HepG2 (cell line): ENCODE measurements at regions not wholly inside any gene's neighbourhood (a gene's known extent, or its start where the extent isn't known, plus 50 kb on each side); places are given as distances from the start of the nearest gene placed in this dataset.

Experiments
- ATAC-seq: fragments of 200-7000 bp; cut with Tn5 transposase; 3 replicates; pipeline ENCODE4 v1.9.1; 2020; ENCODE audit warnings: mild to moderate bottlenecking, moderate library complexity
- BruUV-seq: library from RNA; stranded (reverse); fragments of 400-500 nt; replicated peaks from 2 replicates; lab custom pipeline; 2021; lab: Mats Ljungman, UMichigan
- CTCF ChIA-PET: fragments of 300-600 bp; formaldehyde crosslinking; extraction: SDS; loops from one replicate; lab custom pipeline; 2021; ENCODE audit warnings: low total read pairs, inconsistent platforms, low intra/inter-chr PET ratio; lab: Yijun Ruan, JAX
- POLR2A ChIA-PET: fragments of 350-600 bp; sonication (Branson Sonifier 250); formaldehyde crosslinking; loops from one replicate; lab custom pipeline; 2020; ENCODE audit warnings: antibody characterized with exemption, inconsistent platforms; lab: Yijun Ruan, JAX
- DNase-seq: peaks from one replicate; pipeline ENCODE4 v3.0.0-alpha.2; 2015; ENCODE audit warnings: low spot score
- FAIRE-seq: peaks from 3 replicates; lab custom pipeline; 2011; peaks lifted over from hg19 to GRCh38; lab: Jason Lieb, UNC
- H2AFZ ChIP-seq: one replicate; pipeline ENCODE4 v1.6.1; 2011; ENCODE audit warnings: low read length, inconsistent platforms
- H3K27ac ChIP-seq: fragments of 300-600 bp; 3 replicates; pipeline ENCODE4 v1.8.0; 2011; ENCODE audit warnings: mixed run types, mild to moderate bottlenecking, mixed read lengths, low read length, inconsistent platforms; ENCODE audit not compliant: insufficient read depth; ENCODE audit errors: extremely low read length
- H3K27me3 ChIP-seq, 2 experiments: fragments of 200-600 bp in 1 of 2; 2 replicates in 1 of 2; 3 replicates in 1 of 2; pipeline versions ENCODE4 v1.6.0 to v1.8.0; 2011; ENCODE audit warnings: low read length in 2 of 2, mild to moderate bottlenecking in 2 of 2, moderate library complexity in 2 of 2, inconsistent platforms in 1 of 2; ENCODE audit not compliant: insufficient read depth in 2 of 2, control insufficient read depth in 1 of 2
- H3K36me3 ChIP-seq, 2 experiments: fragments of 200-600 bp in 1 of 2; replicated peaks in 1 of 2; 2 replicates in 1 of 2; 3 replicates in 1 of 2; pipeline versions ENCODE4 v1.5.1 to v1.8.0; 2011; ENCODE audit warnings: low read length in 2 of 2, inconsistent platforms in 1 of 2; ENCODE audit not compliant: insufficient read depth in 2 of 2, control insufficient read depth in 1 of 2
- H3K4me1 ChIP-seq: 2 replicates; pipeline ENCODE4 v1.5.1; 2012; ENCODE audit warnings: low read length, inconsistent platforms; ENCODE audit not compliant: insufficient read depth
- H3K4me2 ChIP-seq: 2 replicates; pipeline ENCODE4 v1.6.0; 2011; ENCODE audit warnings: low read depth, low read length, inconsistent platforms
- H3K4me3 ChIP-seq, 3 experiments: fragments of 200-600 bp in 1 of 3; sonication (generic), shearing (Covaris generic) in 1 of 3; replicated peaks in 1 of 3; 2 replicates each; pipeline ENCODE4 v1.5.1; 2011 to 2016; ENCODE audit warnings: low read length in 3 of 3, inconsistent platforms in 2 of 3, low read depth in 2 of 3, mild to moderate bottlenecking in 2 of 3, control low read depth in 1 of 3, mixed read lengths in 1 of 3; ENCODE audit not compliant: insufficient read depth in 1 of 3
- H3K79me2 ChIP-seq: one replicate; pipeline ENCODE4 v1.6.1; 2011; ENCODE audit warnings: low read length, inconsistent platforms; ENCODE audit not compliant: insufficient read depth
- H3K9ac ChIP-seq: 2 replicates; pipeline ENCODE4 v1.6.0; 2011; ENCODE audit warnings: mild to moderate bottlenecking, low read depth, low read length, inconsistent platforms; ENCODE audit not compliant: insufficient read depth
- H3K9me3 ChIP-seq: 2 replicates; pipeline ENCODE4 v1.5.1; 2012; ENCODE audit warnings: mild to moderate bottlenecking, low read length
- H4K20me1 ChIP-seq: 2 replicates; pipeline ENCODE4 v1.6.0; 2011; ENCODE audit warnings: inconsistent platforms, mild to moderate bottlenecking, low read length, moderate library complexity; ENCODE audit not compliant: insufficient read depth
- CREM ChIP-seq, 2 experiments: sonication (generic) in 1 of 2; formaldehyde crosslinking in 1 of 2; IDR thresholded peaks; 2 replicates each; pipeline versions ENCODE4 v1.4.0 to v1.6.1; 2016 to 2020; ENCODE audit warnings: antibody characterized with exemption in 1 of 2, mild to moderate bottlenecking in 1 of 2, missing genetic modification reagents in 1 of 2
- ESRRA ChIP-seq: sonication (generic); formaldehyde crosslinking; IDR thresholded peaks from 2 replicates; pipeline ENCODE4 v1.5.1; 2020; ENCODE audit warnings: mild to moderate bottlenecking, low read depth, missing genetic modification reagents
- MBD4 ChIP-seq: IDR thresholded peaks from 2 replicates; pipeline ENCODE4 v1.6.1; 2012; ENCODE audit warnings: low read length, inconsistent platforms, borderline replicate concordance
- NFATC3 ChIP-seq: sonication (generic); formaldehyde crosslinking; IDR thresholded peaks from 2 replicates; pipeline ENCODE4 v1.5.1; 2020; ENCODE audit warnings: mild to moderate bottlenecking, missing genetic modification reagents
- PREB ChIP-seq: sonication (generic); formaldehyde crosslinking; IDR thresholded peaks from 2 replicates; pipeline ENCODE4 v1.4.0; 2020; ENCODE audit warnings: missing genetic modification reagents
- RNF2 ChIP-seq: fragments of 450-650 bp; conservative IDR thresholded peaks from 2 replicates; pipeline ENCODE4 v1.6.1; 2016; ENCODE audit warnings: low read depth
- RXRB ChIP-seq: IDR thresholded peaks from 2 replicates; pipeline ENCODE4 v1.6.1; 2016; ENCODE audit warnings: borderline replicate concordance, missing genetic modification reagents, missing compliant biosample characterization
- SIX1 ChIP-seq: sonication (generic); formaldehyde crosslinking; IDR thresholded peaks from 2 replicates; pipeline ENCODE4 v1.4.0; 2020; ENCODE audit warnings: missing genetic modification reagents, borderline replicate concordance
- TEAD2 ChIP-seq: sonication (generic); formaldehyde crosslinking; IDR thresholded peaks from 2 replicates; pipeline ENCODE4 v1.9.0; 2021; ENCODE audit warnings: missing genetic modification reagents
- WIZ ChIP-seq: sonication (generic); formaldehyde crosslinking; IDR thresholded peaks from 2 replicates; pipeline ENCODE4 v1.5.1; 2020; ENCODE audit warnings: mild to moderate bottlenecking, missing genetic modification reagents
- ZBTB7B ChIP-seq: sonication (generic); formaldehyde crosslinking; IDR thresholded peaks from 2 replicates; pipeline ENCODE4 v1.4.0; 2020; ENCODE audit warnings: missing genetic modification reagents
- ZC3H4 ChIP-seq: sonication (generic); formaldehyde crosslinking; IDR thresholded peaks from 2 replicates; pipeline ENCODE4 v1.4.0; 2020; ENCODE audit warnings: missing genetic modification reagents, borderline replicate concordance
- ZFP36 ChIP-seq: fragments of 150-350 bp; IDR thresholded peaks from 2 replicates; pipeline ENCODE4 v1.6.1; 2018; ENCODE audit warnings: borderline replicate concordance, low read length, low read depth; ENCODE audit not compliant: partially characterized antibody
- ZKSCAN1 ChIP-seq: fragments of 150-350 bp; IDR thresholded peaks from 2 replicates; pipeline ENCODE4 v1.6.1; 2014; ENCODE audit warnings: low read length
- ZNF24 ChIP-seq: fragments of 450-650 bp; IDR thresholded peaks from 2 replicates; pipeline ENCODE4 v1.6.1; 2017; ENCODE audit warnings: antibody characterized with exemption, mild to moderate bottlenecking
- ZNF44 ChIP-seq: sonication (generic); formaldehyde crosslinking; IDR thresholded peaks from 2 replicates; pipeline ENCODE4 v1.5.1; 2020; ENCODE audit warnings: mild to moderate bottlenecking, missing genetic modification reagents
- ZNF564 ChIP-seq: sonication (generic); formaldehyde crosslinking; IDR thresholded peaks from 2 replicates; pipeline ENCODE4 v1.8.1; 2023; ENCODE audit warnings: mild to moderate bottlenecking, missing genetic modification reagents
- ZNF850 ChIP-seq: sonication (generic); formaldehyde crosslinking; conservative IDR thresholded peaks from 2 replicates; pipeline ENCODE4 v1.9.0; 2021; ENCODE audit warnings: mild to moderate bottlenecking, missing genetic modification reagents
- WGBS: methylation state at CpG from one replicate; pipeline ENCODE4 v1.1.6; 2017; ENCODE audit warnings: low lambda C conversion rate; 5-methylcytosine and 5-hydroxymethylcytosine counted together
- in situ Hi-C: cut with HindIII; loops from 2 replicates; pipeline ENCODE4 v1.10.0; 2017; ENCODE audit warnings: low pct_unique_long_range_greater_than_20kb; ENCODE audit not compliant: extremely low pct_ligation_motif_present
- intact Hi-C: fragments of 100-400 bp; cut with micrococcal nuclease; formaldehyde crosslinking; loops from one replicate; pipeline ENCODE4 v1.10.0; 2022; ENCODE audit not compliant: unreplicated experiment

- H3K9me3 ChIP-seq: no peaks in the 10 kb centered on the region
- ATAC-seq (no peak), DNase-seq (no peak), FAIRE-seq (no peak)
- POLR2A ChIA-PET: no interaction called here
- CTCF ChIA-PET: no interaction called here
- no peaks in the 10 kb centered on the region for H3K36me3 ChIP-seq
- H3K4me3 ChIP-seq: no peak overlapping the region
- BruUV-seq: no TSS peak
- WGBS: 2% methylated on average over 3 of the region's 3 CpGs
- no peaks in the 10 kb centered on the region; a peak in 1 of 5 replicates for H3K27me3 ChIP-seq
- no peak overlapping the region for H3K27ac ChIP-seq
- no peak for TF ChIP-seq ESRRA
- TF ChIP-seq ZBTB7B (CRISPR knock-in tag): no peak
- no peak for TF ChIP-seq MBD4
- no peak for TF ChIP-seq CREM (IDR thresholded peaks at IDR 0.05)
- no peak for TF ChIP-seq CREM (CRISPR knock-in tag; IDR thresholded peaks at IDR 0.05)
- TF ChIP-seq TEAD2 (CRISPR knock-in tag): no peak
- no peak overlapping the region for H3K4me2 ChIP-seq
- H3K4me1 ChIP-seq: no peaks in the 10 kb centered on the region
- in situ Hi-C loops: no loop called here
- no peaks in the 10 kb centered on the region for H3K79me2 ChIP-seq
- intact Hi-C loops: no loop called here
- no peak overlapping the region for H2AFZ ChIP-seq
- H4K20me1 ChIP-seq: no peaks in the 10 kb centered on the region
- no peak overlapping the region for H3K9ac ChIP-seq
These were observed 244.2 kb upstream of the POU3F2 start for GRCh38 chr6:98590136-98590681.

- Histone ChIP-seq H3K4me1 (no peaks in the 10 kb centered on the region), H3K4me2 (no peak overlapping the region), H3K9ac (no peak overlapping the region), H3K36me3 (no peaks in the 10 kb centered on the region), H2AFZ (no peak overlapping the region), H3K9me3 (no peaks in the 10 kb centered on the region), H3K79me2 (no peaks in the 10 kb centered on the region), H3K27me3 (no peaks in the 10 kb centered on the region; a peak in 1 of 5 replicates), H3K4me3 (no peak overlapping the region), H3K27ac (no peak overlapping the region), H4K20me1 (no peaks in the 10 kb centered on the region)
- no peak for FAIRE-seq
- no TSS peak for BruUV-seq
- intact Hi-C loops (no loop called here), in situ Hi-C loops (no loop called here)
- no peak for TF ChIP-seq ZNF44 (CRISPR knock-in tag)
- no peak for TF ChIP-seq ZNF24
- no peak for TF ChIP-seq WIZ (CRISPR knock-in tag)
- no peak for TF ChIP-seq PREB
- TF ChIP-seq SIX1 (CRISPR knock-in tag): no peak
- TF ChIP-seq ZKSCAN1: no peak
- TF ChIP-seq RXRB (CRISPR knock-in tag): no peak
- TF ChIP-seq ZNF564: no peak
- TF ChIP-seq NFATC3: no peak
- TF ChIP-seq RNF2: no peak
- no peak for TF ChIP-seq ZFP36
- TF ChIP-seq ZNF850 (CRISPR knock-in tag): no peak
- no peak for TF ChIP-seq ZC3H4 (CRISPR knock-in tag)
- CTCF ChIA-PET: no interaction called here
- POLR2A ChIA-PET: no interaction called here
- 0% methylated on average over 2 of the region's 2 CpGs for WGBS
- ATAC-seq: no peak
- DNase-seq: no peak
These were observed 243.4 kb upstream of the POU3F2 start for GRCh38 chr6:98590997-98591396.
